ENCODE measurements at regions not wholly inside any gene's neighbourhood (a gene's known extent, or its start where the extent isn't known, plus 50 kb on each side); places are given as distances from the start of the nearest gene placed in this dataset.

DNA sequence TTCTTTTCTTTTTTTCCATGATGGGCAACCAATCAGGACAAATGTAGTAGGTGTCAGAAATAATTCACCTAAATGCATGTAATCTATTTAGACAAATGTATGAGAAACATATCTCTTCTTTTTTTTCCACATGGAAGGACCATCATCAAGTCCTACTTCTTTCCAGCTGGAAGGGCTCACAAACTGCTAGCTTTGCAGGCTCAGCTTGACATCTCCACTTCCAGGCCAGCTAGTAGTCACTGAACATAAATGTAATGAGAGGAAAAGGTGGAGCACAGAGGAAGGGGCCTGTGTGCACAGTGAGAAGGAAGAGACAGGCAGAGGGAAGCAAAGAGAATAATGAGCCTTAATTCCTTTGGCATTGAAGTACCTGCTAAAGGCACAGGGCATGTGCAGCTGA, 504.9 kb downstream of the MCTP2 start:
- TF ChIP-seq, protein P1, sequence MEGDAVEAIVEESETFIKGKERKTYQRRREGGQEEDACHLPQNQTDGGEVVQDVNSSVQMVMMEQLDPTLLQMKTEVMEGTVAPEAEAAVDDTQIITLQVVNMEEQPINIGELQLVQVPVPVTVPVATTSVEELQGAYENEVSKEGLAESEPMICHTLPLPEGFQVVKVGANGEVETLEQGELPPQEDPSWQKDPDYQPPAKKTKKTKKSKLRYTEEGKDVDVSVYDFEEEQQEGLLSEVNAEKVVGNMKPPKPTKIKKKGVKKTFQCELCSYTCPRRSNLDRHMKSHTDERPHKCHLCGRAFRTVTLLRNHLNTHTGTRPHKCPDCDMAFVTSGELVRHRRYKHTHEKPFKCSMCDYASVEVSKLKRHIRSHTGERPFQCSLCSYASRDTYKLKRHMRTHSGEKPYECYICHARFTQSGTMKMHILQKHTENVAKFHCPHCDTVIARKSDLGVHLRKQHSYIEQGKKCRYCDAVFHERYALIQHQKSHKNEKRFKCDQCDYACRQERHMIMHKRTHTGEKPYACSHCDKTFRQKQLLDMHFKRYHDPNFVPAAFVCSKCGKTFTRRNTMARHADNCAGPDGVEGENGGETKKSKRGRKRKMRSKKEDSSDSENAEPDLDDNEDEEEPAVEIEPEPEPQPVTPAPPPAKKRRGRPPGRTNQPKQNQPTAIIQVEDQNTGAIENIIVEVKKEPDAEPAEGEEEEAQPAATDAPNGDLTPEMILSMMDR (IDR thresholded peaks at IDR 0.05), result no peak
- TF ChIP-seq POLR2A (IDR thresholded peaks at IDR 0.05) (no peak), EP300 (IDR thresholded peaks at IDR 0.05) (no peak)

Data from suprapubic skin (tissue), 3 donors.